Rectal smooth muscle tissue (tissue), 1 donor: ENCODE measurements at regions not wholly inside any gene's neighbourhood (a gene's known extent, or its start where the extent isn't known, plus 50 kb on each side); places are given as distances from the start of the nearest gene placed in this dataset.

Experiments used
- H3K27ac ChIP-seq: one replicate; pipeline ENCODE4 v1.7.0; 2013; ENCODE audit warnings: low read depth, low read length, inconsistent platforms
- H3K27me3 ChIP-seq: one replicate; pipeline ENCODE4 v1.7.0; 2013; ENCODE audit warnings: low read length; ENCODE audit not compliant: control insufficient read depth, insufficient read depth
- H3K36me3 ChIP-seq: one replicate; pipeline ENCODE4 v1.7.0; 2013; ENCODE audit warnings: low read length; ENCODE audit not compliant: control insufficient read depth, insufficient read depth
- H3K4me1 ChIP-seq: one replicate; pipeline ENCODE4 v1.7.0; 2013; ENCODE audit warnings: low read length; ENCODE audit not compliant: control insufficient read depth, insufficient read depth
- H3K4me3 ChIP-seq: one replicate; pipeline ENCODE4 v1.7.0; 2013; ENCODE audit warnings: low read length
- H3K9ac ChIP-seq: one replicate; pipeline ENCODE4 v1.7.0; 2013; ENCODE audit warnings: low read length

- Histone ChIP-seq H3K9ac (no peak overlapping the region), H3K4me1 (no peaks in the 10 kb centered on the region), H3K4me3 (no peak overlapping the region), H3K36me3 (no peaks in the 10 kb centered on the region), H3K27ac (no peak overlapping the region), H3K27me3 (no peaks in the 10 kb centered on the region)
Measured at GRCh38 chr11:92826603-92827002, 142.8 kb upstream of the MTNR1B start.

DNA sequence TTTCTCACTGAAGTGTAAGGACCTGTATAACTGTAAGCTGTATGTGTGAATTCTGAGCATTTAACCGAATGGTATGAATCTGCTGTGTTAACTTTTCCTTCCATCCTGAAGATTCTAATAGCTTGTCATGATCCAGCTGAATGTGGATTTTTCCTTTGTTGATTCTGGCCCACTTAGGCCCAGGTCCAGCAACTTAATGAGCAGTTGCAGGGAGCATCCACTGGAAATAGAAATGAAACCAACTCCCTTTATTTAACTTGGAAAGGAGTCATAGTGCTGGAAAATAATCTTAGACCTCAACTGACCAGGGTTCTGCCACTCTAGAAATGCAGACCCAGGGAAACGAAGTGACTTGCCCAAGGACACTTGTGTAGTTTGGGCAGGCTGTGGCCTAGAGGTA lies 142.3 kb upstream of the MTNR1B start:
- no peak overlapping the region for H3K4me3 ChIP-seq
- no peaks in the 10 kb centered on the region for H3K4me1 ChIP-seq
- no peaks in the 10 kb centered on the region for H3K36me3 ChIP-seq
- H3K27me3 ChIP-seq = no peaks in the 10 kb centered on the region
- H3K9ac ChIP-seq = no peak overlapping the region
- no peak overlapping the region for H3K27ac ChIP-seq

DNA sequence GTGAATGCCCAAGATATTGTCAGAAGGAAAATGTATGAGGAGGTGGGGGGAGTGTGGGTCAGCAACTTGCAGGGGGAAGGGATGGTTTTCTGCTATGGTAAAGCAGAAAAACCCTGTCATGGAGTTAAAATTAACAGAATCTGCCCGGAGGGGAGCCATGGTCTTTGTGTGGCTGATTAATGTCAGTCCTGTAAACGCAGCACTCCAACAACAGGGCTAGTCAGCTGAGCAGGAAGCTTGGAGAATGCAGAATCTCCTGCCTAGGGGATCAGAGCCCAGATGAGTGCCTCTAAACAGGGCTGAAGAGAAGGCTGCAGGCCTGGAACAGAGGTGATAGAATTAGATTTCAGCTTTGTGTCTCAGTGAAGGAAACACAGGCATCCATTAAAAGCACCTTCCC lies 140.9 kb upstream of the MTNR1B start:
- no peak overlapping the region for H3K9ac ChIP-seq
- H3K4me1 ChIP-seq = no peaks in the 10 kb centered on the region
- no peaks in the 10 kb centered on the region for H3K27me3 ChIP-seq
- H3K4me3 ChIP-seq = no peak overlapping the region
- H3K27ac ChIP-seq = no peak overlapping the region
- H3K36me3 ChIP-seq = no peaks in the 10 kb centered on the region

DNA sequence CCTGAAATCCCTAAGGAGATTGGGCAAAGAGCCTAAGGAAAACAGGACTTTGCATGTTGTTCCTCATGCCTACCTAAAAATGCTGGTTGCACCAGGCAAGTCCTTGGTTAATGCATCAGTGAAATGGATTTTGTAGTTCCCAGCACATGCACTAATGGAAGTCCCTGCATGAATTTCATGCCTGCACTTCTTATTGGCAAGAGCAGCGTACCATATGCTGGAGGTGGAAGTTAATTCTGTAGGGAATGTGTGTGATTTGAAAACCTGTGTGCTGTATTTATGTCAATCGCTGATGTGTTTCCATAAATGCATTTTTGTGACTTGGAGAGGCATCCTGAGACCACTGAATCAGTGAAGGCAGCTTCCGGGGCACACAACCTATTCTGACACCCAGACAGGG lies 140.3 kb upstream of the MTNR1B start:
- Histone ChIP-seq H3K27ac (no peak overlapping the region), H3K4me3 (no peak overlapping the region), H3K36me3 (no peaks in the 10 kb centered on the region), H3K4me1 (no peaks in the 10 kb centered on the region), H3K9ac (no peak overlapping the region), H3K27me3 (no peaks in the 10 kb centered on the region)

DNA sequence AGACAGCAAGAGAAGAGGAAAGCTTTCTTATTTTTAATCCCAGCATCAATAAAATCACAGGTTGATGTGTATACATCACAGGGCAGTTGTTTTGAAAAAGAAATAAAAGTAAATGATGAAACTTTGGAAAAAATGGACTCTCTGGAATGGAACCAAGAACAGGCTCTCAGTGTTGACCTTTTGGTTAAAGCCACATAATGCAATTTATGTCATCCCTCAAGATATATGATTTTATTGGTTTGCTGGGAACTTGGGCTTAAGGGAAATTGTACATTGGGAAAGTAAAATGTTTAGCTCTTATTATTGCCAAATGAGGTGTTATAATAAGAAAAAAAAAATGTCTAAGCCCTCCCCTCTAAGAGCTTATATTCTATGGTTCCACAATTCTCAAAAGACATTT lies 139.8 kb upstream of the MTNR1B start:
- Histone ChIP-seq H3K4me3 (no peak overlapping the region), H3K27me3 (no peaks in the 10 kb centered on the region), H3K36me3 (no peaks in the 10 kb centered on the region), H3K4me1 (no peaks in the 10 kb centered on the region), H3K9ac (no peak overlapping the region), H3K27ac (no peak overlapping the region)

DNA sequence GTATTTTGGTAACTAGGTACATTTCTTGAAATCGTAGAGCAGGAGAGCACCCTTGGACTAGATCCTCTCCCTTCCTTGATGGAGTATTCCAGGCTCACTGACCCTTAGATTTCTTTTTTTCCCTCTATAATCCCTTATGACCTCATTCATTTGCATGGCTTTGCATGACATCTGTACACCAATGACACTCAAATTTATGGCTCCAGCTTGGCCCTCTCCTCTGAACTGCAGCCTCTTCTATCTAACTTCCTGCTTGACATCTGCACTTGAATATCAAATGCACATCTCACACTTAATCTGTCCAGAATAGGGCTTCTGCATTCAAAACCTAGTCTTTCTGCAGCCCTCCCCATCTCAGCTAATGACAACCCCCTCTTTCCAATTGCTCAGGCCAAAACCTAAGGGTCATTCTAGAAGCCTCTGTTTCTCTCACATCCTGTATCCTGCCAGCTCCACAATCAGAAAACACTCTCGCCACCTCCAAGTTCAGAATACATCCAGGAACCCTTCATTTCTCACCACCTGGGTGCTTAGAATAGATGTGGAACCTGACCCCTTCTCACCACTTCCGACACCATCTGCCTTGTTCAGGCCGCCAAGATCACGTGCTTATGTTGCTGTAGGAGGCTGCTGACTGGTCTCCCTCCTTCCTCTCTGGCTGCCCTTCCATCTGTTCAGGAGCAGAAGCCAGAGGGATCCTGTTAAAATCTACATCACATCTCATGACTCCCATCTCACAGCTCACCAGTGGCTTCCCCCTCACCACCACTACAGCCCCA lies 138.9 kb upstream of the MTNR1B start:
- no peak overlapping the region for H3K4me3 ChIP-seq
- no peaks in the 10 kb centered on the region for H3K36me3 ChIP-seq
- H3K9ac ChIP-seq = no peak overlapping the region
- no peaks in the 10 kb centered on the region for H3K4me1 ChIP-seq
- H3K27me3 ChIP-seq = no peaks in the 10 kb centered on the region
- no peak overlapping the region for H3K27ac ChIP-seq

DNA sequence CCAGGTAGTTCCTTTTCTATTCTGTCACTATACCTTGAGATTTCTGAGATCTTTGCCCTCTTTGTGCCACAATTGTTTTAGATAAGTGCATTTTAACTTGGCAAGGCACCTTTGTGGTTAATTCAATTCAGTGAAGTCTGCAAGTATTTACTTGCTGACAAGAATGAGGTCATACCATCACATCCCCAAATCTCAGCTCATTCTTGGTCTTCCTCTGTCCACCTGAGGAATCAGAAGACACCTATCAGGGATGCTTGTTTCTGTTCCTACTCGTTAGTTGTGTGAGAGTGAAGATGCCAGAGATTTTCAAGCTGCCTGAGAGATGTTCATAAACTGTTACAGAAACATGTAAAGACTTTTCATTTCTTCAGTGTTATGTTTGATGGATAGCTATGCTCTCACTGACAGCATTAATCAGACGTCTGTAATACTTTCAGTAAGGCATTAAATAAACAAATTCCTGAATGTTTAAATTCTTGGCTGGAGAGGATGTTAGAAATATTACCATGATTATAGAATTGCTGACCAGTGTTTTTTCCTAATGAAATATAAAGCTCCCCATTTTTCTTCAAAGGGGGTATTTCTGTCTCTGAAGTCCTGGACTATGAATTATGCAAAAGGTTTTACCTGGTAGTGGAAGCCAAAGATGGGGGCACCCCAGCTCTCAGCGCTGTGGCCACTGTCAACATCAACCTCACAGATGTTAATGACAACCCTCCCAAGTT lies 135.0 kb upstream of the MTNR1B start:
- no peaks in the 10 kb centered on the region for H3K36me3 ChIP-seq
- H3K27ac ChIP-seq = no peak overlapping the region
- no peaks in the 10 kb centered on the region for H3K27me3 ChIP-seq
- H3K4me3 ChIP-seq = no peak overlapping the region
- no peak overlapping the region for H3K9ac ChIP-seq
- H3K4me1 ChIP-seq = no peaks in the 10 kb centered on the region

- H3K9ac ChIP-seq = no peak overlapping the region
Measured at GRCh38 chr11:92837595-92837994, 131.9 kb upstream of the MTNR1B start.

DNA sequence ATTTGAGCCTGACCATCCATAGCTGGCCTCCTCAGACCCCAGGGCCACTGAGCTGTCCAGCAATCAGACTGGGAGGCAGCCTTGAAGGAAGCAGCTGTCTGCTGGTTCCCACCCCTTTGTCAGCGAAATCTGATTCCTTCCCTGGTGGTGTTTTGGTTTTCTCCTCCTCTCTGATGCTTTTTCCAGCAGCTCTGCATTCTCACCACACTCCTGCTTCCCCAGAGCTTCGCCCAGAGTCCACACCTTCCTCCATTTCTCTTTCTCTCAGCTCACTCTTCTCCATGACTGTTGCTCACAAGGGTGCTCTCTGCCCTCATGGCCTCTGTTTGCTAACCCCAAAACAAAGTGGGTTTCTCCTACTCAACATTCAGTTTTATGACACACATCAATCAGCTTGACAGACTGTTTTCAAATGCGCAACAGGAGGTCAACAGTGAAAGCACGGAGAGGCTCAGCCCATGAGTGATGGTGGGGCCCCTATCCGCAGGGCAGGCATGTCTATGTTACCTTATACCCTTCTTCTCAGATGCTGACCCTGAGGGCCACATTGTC lies 130.6 kb upstream of the MTNR1B start:
- Histone ChIP-seq H3K4me1 (no peaks in the 10 kb centered on the region), H3K4me3 (no peak overlapping the region)

More at GRCh38 chr11:92837595-92837994, 131.9 kb upstream of the MTNR1B start:
- no peaks in the 10 kb centered on the region for H3K27me3 ChIP-seq
- H3K36me3 ChIP-seq = no peaks in the 10 kb centered on the region
- H3K4me3 ChIP-seq = no peak overlapping the region
- no peaks in the 10 kb centered on the region for H3K4me1 ChIP-seq
- no peak overlapping the region for H3K27ac ChIP-seq

GRCh38 chr11:92839450-92839849 lies 130.0 kb upstream of the MTNR1B start:
- H3K27ac ChIP-seq = no peak overlapping the region
- H3K27me3 ChIP-seq = no peaks in the 10 kb centered on the region
- no peak overlapping the region for H3K9ac ChIP-seq
- H3K36me3 ChIP-seq = no peaks in the 10 kb centered on the region
- H3K4me3 ChIP-seq = no peak overlapping the region
- H3K4me1 ChIP-seq = no peaks in the 10 kb centered on the region

More for the DNA sequence above, 130.6 kb upstream of the MTNR1B start:
- H3K9ac ChIP-seq = no peak overlapping the region
- H3K27me3 ChIP-seq = no peaks in the 10 kb centered on the region
- no peak overlapping the region for H3K27ac ChIP-seq
- H3K36me3 ChIP-seq = no peaks in the 10 kb centered on the region

DNA sequence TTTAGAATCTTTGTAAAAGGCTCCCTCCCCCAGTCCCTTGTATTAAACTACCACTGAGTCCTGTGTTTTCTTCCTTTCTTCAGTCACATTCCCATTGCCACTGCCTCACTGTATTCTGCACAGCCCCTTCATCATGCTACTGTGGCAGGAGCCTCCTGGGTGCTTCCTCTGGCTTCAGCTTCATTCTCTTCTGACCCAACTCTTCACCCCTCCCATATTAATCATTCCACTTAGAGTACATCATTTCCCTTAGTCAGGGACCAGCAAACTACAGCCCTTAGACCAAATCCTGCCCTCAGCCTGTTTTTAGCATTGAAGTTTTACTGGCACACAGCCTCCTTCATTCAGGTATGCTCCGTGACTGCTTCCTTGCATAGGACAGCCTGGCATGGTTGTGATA lies 127.7 kb upstream of the MTNR1B start:
- Histone ChIP-seq H3K4me3 (no peak overlapping the region), H3K9ac (no peak overlapping the region), H3K27ac (no peak overlapping the region), H3K27me3 (no peaks in the 10 kb centered on the region), H3K36me3 (no peaks in the 10 kb centered on the region), H3K4me1 (no peaks in the 10 kb centered on the region)

- no peak overlapping the region for H3K27ac ChIP-seq
- H3K9ac ChIP-seq = no peak overlapping the region
- no peak overlapping the region for H3K4me3 ChIP-seq
- H3K36me3 ChIP-seq = no peaks in the 10 kb centered on the region
- H3K27me3 ChIP-seq = no peaks in the 10 kb centered on the region
- no peaks in the 10 kb centered on the region for H3K4me1 ChIP-seq
Measured at GRCh38 chr11:92843455-92843854, 126.0 kb upstream of the MTNR1B start.
